Hepatocyte (in vitro differentiated cells): ENCODE measurements at regions not wholly inside any gene's neighbourhood (a gene's known extent, or its start where the extent isn't known, plus 50 kb on each side); places are given as distances from the start of the nearest gene placed in this dataset.
"Not testable (repeated sequence)": the region's sequence is repeated elsewhere in the genome, so short reads cannot be mapped to it uniquely, and the experiment has no call there.

Source experiments
- DNase-seq: peaks from one replicate; pipeline ENCODE4 v3.0.0-alpha.2; 2016; ENCODE audit warnings: low spot score
- H2AFZ ChIP-seq: fragments of 200-600 bp; sonication (generic); 2 replicates; pipeline ENCODE4 v1.6.0; 2016; ENCODE audit warnings: antibody characterized with exemption, mild to moderate bottlenecking
- H3K27ac ChIP-seq: fragments of 200-600 bp; sonication (generic); 2 replicates; pipeline ENCODE4 v1.5.1; 2016; ENCODE audit warnings: mild to moderate bottlenecking
- H3K27me3 ChIP-seq: fragments of 200-600 bp; sonication (generic); 2 replicates; pipeline ENCODE4 v1.6.1; 2016
- H3K36me3 ChIP-seq: fragments of 200-600 bp; sonication (generic); replicated peaks from 2 replicates; pipeline ENCODE4 v1.5.1; 2016; ENCODE audit warnings: low read depth; ENCODE audit not compliant: insufficient read depth
- H3K4me1 ChIP-seq: fragments of 200-600 bp; sonication (generic); 2 replicates; pipeline ENCODE4 v1.5.1; 2016; ENCODE audit warnings: mild to moderate bottlenecking, moderate library complexity; ENCODE audit not compliant: insufficient read depth
- H3K4me2 ChIP-seq: fragments of 200-600 bp; sonication (generic); 2 replicates; pipeline ENCODE4 v1.6.0; 2016
- H3K4me3 ChIP-seq: fragments of 200-600 bp; sonication (generic); 2 replicates; pipeline ENCODE4 v1.5.1; 2016; ENCODE audit warnings: mild to moderate bottlenecking
- H3K79me2 ChIP-seq: fragments of 200-600 bp; sonication (generic); 2 replicates; pipeline ENCODE4 v1.6.0; 2017; ENCODE audit warnings: mild to moderate bottlenecking
- H3K9me2 ChIP-seq: fragments of 200-600 bp; sonication (generic); replicated peaks from 2 replicates; pipeline ENCODE4 v1.6.0; 2017; ENCODE audit warnings: mild to moderate bottlenecking; ENCODE audit not compliant: insufficient read depth
- H3K9me3 ChIP-seq: fragments of 200-600 bp; sonication (generic); 2 replicates; pipeline ENCODE4 v1.5.1; 2016; ENCODE audit warnings: low read depth, mild to moderate bottlenecking
- H4K20me1 ChIP-seq: fragments of 200-600 bp; sonication (generic); 2 replicates; pipeline ENCODE4 v1.6.0; 2016; ENCODE audit warnings: mild to moderate bottlenecking; ENCODE audit not compliant: insufficient read depth, poor library complexity, severe bottlenecking
- CTCF ChIP-seq: fragments of 200-600 bp; sonication (generic); IDR thresholded peaks from 2 replicates; pipeline ENCODE4 v1.5.1; 2016; ENCODE audit warnings: antibody characterized with exemption, mild to moderate bottlenecking; ENCODE audit not compliant: poor library complexity
- EZH2 ChIP-seq: fragments of 200-600 bp; sonication (generic); IDR thresholded peaks from 2 replicates; pipeline ENCODE4 v1.6.1; 2016; ENCODE audit warnings: antibody characterized with exemption, mild to moderate bottlenecking, borderline replicate concordance
- EZH2phosphoT487 ChIP-seq: fragments of 200-600 bp; sonication (generic); IDR thresholded peaks from one replicate; pipeline ENCODE4 v1.6.1; 2018; ENCODE audit warnings: antibody characterized with exemption, mild to moderate bottlenecking, low read depth, moderate library complexity; ENCODE audit not compliant: unreplicated experiment, severe bottlenecking
- WGBS: methylation state at CpG from one replicate; pipeline ENCODE4 v1.1.6; 2016; ENCODE audit warnings: low lambda C conversion rate; ENCODE audit errors: missing lambda C conversion rate; 5-methylcytosine and 5-hydroxymethylcytosine counted together

- not testable (repeated sequence) for H3K36me3 ChIP-seq, DNase-seq, H3K79me2 ChIP-seq, H3K4me2 ChIP-seq, H3K4me1 ChIP-seq, H3K4me3 ChIP-seq, H3K9me2 ChIP-seq, H3K27me3 ChIP-seq, H2AFZ ChIP-seq, H3K9me3 ChIP-seq, H4K20me1 ChIP-seq, H3K27ac ChIP-seq
- 88% methylated on average over 14 of the region's 14 CpGs for WGBS
These were observed 392.6 kb upstream of the LMO3 start for GRCh38 chr12:16998538-16998937.

GRCh38 chr12:16984484-16984883 is 378.5 kb upstream of the LMO3 start:
- Histone ChIP-seq H3K4me3 (no peak overlapping the region), H3K36me3 (no peaks in the 10 kb centered on the region), H3K4me1 (no peaks in the 10 kb centered on the region), H3K9me2 (no peaks in the 10 kb centered on the region), H4K20me1 (no peaks in the 10 kb centered on the region), H3K27me3 (no peaks in the 10 kb centered on the region), H3K9me3 (no peaks in the 10 kb centered on the region), H2AFZ (no peak overlapping the region), H3K79me2 (no peaks in the 10 kb centered on the region), H3K4me2 (no peak overlapping the region), H3K27ac (no peak overlapping the region)
- no peak for DNase-seq
- WGBS: 83% methylated on average over 3 of the region's 3 CpGs
- TF ChIP-seq EZH2 (no peak), CTCF (no peak), EZH2phosphoT487 (no peak)

GRCh38 chr12:16972923-16973770 is 367.2 kb upstream of the LMO3 start:
- Histone ChIP-seq H3K27me3 (no peaks in the 10 kb centered on the region), H2AFZ (no peak overlapping the region), H3K27ac (no peak overlapping the region), H3K79me2 (no peaks in the 10 kb centered on the region), H3K9me2 (no peaks in the 10 kb centered on the region), H4K20me1 (no peaks in the 10 kb centered on the region), H3K4me1 (no peaks in the 10 kb centered on the region), H3K36me3 (no peaks in the 10 kb centered on the region), H3K4me3 (no peak overlapping the region), H3K4me2 (no peak overlapping the region), H3K9me3 (no peaks in the 10 kb centered on the region)
- WGBS: 97% methylated on average over 5 of the region's 5 CpGs
- TF ChIP-seq EZH2phosphoT487 (no peak), EZH2 (no peak), CTCF (no peak)
- DNase-seq: no peak

- TF ChIP-seq EZH2phosphoT487 (no peak), CTCF (no peak), EZH2 (no peak)
- Histone ChIP-seq H3K27me3 (no peaks in the 10 kb centered on the region), H2AFZ (no peak overlapping the region), H3K9me2 (no peaks in the 10 kb centered on the region), H3K9me3 (no peaks in the 10 kb centered on the region), H3K4me2 (no peak overlapping the region), H3K36me3 (no peaks in the 10 kb centered on the region), H3K4me3 (no peak overlapping the region), H3K27ac (no peak overlapping the region), H3K4me1 (no peaks in the 10 kb centered on the region), H3K79me2 (no peaks in the 10 kb centered on the region), H4K20me1 (no peaks in the 10 kb centered on the region)
- DNase-seq: no peak
- 82% methylated on average over 2 of the region's 2 CpGs for WGBS
These were observed 356.9 kb upstream of the LMO3 start for GRCh38 chr12:16962889-16963288.
